ENCODE measurements at regions not wholly inside any gene's neighbourhood (a gene's known extent, or its start where the extent isn't known, plus 50 kb on each side); places are given as distances from the start of the nearest gene placed in this dataset.

DNA sequence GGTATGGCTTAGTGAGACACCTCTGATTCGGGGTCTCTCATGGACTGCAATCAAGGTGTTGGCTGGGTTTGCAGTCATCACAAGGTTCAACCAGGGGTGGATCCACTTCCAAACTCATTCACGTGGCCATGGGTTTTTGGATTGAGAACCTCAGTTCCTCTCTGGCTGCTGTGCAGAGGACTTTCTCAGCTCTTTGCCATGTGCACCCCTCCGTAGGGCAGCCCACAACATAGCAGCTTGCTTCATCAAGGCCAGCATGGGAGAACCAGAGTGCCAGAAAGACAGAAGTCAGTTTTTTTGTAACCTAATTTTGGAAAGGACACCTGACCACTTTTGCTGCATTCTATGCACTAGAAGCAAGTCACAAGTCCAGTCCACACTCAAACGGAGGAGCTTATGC lies 154.9 kb downstream of the PJA1 start:
- in situ Hi-C loops (cut with HindIII; ENCODE audit: low sequenced_read_pairs), result no loop called here
- DNase-seq (ENCODE audit: low read depth, low spot score), result no peak
- TF ChIP-seq, protein P1, sequence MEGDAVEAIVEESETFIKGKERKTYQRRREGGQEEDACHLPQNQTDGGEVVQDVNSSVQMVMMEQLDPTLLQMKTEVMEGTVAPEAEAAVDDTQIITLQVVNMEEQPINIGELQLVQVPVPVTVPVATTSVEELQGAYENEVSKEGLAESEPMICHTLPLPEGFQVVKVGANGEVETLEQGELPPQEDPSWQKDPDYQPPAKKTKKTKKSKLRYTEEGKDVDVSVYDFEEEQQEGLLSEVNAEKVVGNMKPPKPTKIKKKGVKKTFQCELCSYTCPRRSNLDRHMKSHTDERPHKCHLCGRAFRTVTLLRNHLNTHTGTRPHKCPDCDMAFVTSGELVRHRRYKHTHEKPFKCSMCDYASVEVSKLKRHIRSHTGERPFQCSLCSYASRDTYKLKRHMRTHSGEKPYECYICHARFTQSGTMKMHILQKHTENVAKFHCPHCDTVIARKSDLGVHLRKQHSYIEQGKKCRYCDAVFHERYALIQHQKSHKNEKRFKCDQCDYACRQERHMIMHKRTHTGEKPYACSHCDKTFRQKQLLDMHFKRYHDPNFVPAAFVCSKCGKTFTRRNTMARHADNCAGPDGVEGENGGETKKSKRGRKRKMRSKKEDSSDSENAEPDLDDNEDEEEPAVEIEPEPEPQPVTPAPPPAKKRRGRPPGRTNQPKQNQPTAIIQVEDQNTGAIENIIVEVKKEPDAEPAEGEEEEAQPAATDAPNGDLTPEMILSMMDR (IDR thresholded peaks at IDR 0.05; ENCODE audit: low read depth, low read length), result no peak
- no peak overlapping the region for H3K4me3 ChIP-seq (ENCODE audit: low read depth, low read length)

DNA sequence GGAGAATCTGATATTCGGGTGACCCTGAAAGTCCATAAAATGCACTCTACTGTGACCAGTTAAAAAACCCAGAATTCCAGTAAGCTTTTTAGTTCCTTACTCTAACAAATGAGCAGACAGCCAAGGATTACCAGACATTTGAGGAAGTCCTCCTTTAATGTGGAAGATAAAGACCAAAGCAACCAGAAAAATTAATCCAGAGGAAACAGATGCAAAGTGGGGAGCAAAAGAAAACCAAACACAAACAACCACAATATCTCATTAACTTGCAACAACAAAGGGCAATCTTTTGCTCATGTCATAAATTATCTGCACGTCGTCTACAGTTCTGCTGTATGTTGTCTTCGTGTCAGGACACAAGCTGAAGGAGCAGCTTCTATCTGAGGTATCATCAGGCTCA lies 164.4 kb downstream of the PJA1 start:
- no peak for DNase-seq (ENCODE audit: low read depth, low spot score)
- TF ChIP-seq, protein P1 (IDR thresholded peaks at IDR 0.05; ENCODE audit: low read depth, low read length), result no peak
- H3K4me3 ChIP-seq (ENCODE audit: low read depth, low read length), result no peak overlapping the region
- in situ Hi-C loops (cut with HindIII; ENCODE audit: low sequenced_read_pairs), result no loop called here

DNA sequence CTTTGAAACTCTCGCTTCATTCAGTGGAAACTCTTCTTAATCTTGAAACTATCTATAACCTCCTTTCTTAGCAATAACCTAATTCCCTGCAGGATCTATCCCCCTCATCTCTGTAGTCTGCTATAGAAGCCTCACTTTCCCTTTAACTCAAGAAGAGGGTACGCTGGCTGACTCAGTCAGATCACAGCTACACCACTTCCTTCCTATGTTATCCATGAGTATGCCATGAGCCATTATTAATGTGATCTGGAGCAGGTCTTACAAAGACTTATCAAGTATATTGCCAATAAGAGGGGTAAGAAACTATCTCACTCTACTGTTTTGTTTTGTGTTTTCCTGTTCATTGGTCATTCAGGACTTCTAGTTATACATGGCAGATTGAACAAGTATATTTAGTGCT lies 165.3 kb downstream of the PJA1 start:
- TF ChIP-seq, protein P1 (IDR thresholded peaks at IDR 0.05; ENCODE audit: low read depth, low read length), result no peak
- in situ Hi-C loops (cut with HindIII; ENCODE audit: low sequenced_read_pairs), result no loop called here

DNA sequence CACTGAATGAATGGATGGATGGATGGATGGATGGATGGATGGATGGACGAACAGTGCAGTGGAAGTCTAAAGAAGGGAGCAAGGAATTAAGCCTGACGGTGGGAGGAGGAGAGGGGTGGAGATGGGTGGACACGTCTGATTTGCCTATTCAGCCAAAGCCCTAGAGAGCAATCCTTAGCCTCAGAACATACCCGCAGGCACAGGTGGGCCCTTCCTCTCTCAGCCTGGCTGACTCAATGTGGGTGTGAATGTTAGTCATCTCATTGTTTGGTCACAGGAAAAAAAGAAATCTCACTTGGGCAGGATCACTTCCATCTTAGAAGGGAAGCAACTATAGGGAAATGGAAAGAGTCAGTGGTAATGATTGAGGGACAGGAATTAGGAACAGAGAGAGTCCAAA lies 165.9 kb downstream of the PJA1 start:
- in situ Hi-C loops (cut with HindIII; ENCODE audit: low sequenced_read_pairs), result no loop called here
- no peak overlapping the region for H3K4me3 ChIP-seq (ENCODE audit: low read depth, low read length)
- TF ChIP-seq, protein P1 (IDR thresholded peaks at IDR 0.05; ENCODE audit: low read depth, low read length), result no peak
- peak; percentile 22 for DNase-seq (ENCODE audit: low read depth, low spot score)

More for the DNA sequence above, 165.3 kb downstream of the PJA1 start:
- no peak overlapping the region for H3K4me3 ChIP-seq (ENCODE audit: low read depth, low read length)
- no peak for DNase-seq (ENCODE audit: low read depth, low spot score)

DNA sequence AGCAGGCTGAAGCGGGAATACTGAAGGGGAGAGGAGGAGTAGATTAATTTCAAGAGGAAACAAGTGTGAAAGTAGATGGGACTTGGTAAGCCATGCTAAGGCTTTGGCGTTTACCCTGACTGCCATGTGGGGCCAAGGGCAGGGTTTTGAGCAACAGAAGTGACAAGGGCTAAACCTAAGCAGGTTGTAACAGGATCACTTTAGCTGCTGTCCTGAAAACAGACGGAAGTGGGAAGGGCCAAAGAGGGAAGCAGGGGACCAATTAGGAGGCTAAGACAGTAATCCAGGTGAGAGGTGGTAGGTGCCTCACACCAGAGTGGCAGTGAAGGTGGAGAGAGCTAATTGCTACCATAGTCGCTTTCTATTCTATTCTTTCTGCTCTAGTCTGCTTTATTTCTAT lies 166.5 kb downstream of the PJA1 start:
- TF ChIP-seq, protein P1 (IDR thresholded peaks at IDR 0.05; ENCODE audit: low read depth, low read length), result no peak
- DNase-seq (ENCODE audit: low read depth, low spot score), result no peak
- H3K4me3 ChIP-seq (ENCODE audit: low read depth, low read length), result no peak overlapping the region
- in situ Hi-C loops (cut with HindIII; ENCODE audit: low sequenced_read_pairs), result no loop called here

DNA sequence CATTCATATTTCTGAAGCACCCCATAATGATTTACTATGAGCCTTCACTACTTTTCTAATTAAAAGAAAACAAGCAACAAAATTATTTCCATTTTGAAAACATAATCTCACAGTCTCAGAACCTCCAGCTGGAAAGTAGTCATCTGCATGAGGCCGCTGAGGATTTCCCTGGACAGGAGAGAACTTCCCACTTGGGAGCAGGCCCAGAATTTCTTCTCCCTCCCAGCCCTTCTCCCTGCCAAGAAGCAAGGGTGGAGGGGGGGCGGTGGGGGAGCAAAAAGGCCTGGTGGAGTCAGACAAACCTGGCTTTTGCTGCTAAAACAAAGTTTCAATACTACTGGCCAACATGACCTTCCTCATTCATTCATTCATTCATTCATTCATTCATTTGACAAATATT lies 167.3 kb downstream of the PJA1 start:
- DNase-seq (ENCODE audit: low read depth, low spot score), result peak; percentile 73
- in situ Hi-C loops (cut with HindIII; ENCODE audit: low sequenced_read_pairs), result no loop called here
- H3K4me3 ChIP-seq (ENCODE audit: low read depth, low read length), result no peak overlapping the region
- TF ChIP-seq, protein P1 (IDR thresholded peaks at IDR 0.05; ENCODE audit: low read depth, low read length), result no peak

DNA sequence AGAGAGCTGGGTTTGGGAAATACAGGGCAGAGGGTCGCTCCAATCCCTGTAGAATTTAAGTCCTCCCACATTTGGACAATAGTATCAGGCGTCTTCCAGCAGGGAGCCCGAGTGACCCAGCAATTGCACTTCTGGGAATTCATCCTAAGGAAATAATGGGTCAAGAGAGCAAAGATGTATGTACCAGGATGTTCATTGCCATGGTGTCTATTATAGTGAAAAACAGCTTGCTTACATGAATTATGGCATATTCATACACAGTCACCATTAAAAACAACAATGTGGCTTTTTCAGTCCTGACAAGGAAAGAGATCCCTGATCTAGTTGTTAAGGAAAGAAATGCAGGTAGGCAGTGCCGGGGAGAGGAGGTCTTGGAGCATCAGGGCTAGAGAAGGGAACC lies 167.7 kb downstream of the PJA1 start:
- H3K4me3 ChIP-seq (ENCODE audit: low read depth, low read length), result no peak overlapping the region
- in situ Hi-C loops (cut with HindIII; ENCODE audit: low sequenced_read_pairs), result no loop called here
- TF ChIP-seq, protein P1 (IDR thresholded peaks at IDR 0.05; ENCODE audit: low read depth, low read length), result no peak
- no peak for DNase-seq (ENCODE audit: low read depth, low spot score)

Data from astrocyte of the spinal cord (primary cell).